Duodenal mucosa (tissue), 2 donors: ENCODE measurements at regions not wholly inside any gene's neighbourhood (a gene's known extent, or its start where the extent isn't known, plus 50 kb on each side); places are given as distances from the start of the nearest gene placed in this dataset.

ENCODE experiments used
- H3K27ac ChIP-seq: one replicate; pipeline ENCODE4 v1.7.0; 2013; ENCODE audit warnings: low read depth, low read length
- H3K27me3 ChIP-seq, 2 donors: one replicate each; pipeline ENCODE4 v1.7.0; 2013; ENCODE audit warnings: low read length in 2 of 2, control low read depth in 1 of 2; ENCODE audit not compliant: insufficient read depth in 2 of 2, control insufficient read depth in 1 of 2
- H3K36me3 ChIP-seq, 2 donors: one replicate each; pipeline ENCODE4 v1.7.0; 2013; ENCODE audit warnings: low read length in 2 of 2, control low read depth in 1 of 2; ENCODE audit not compliant: insufficient read depth in 2 of 2, control insufficient read depth in 1 of 2
- H3K4me1 ChIP-seq, 2 donors: one replicate each; pipeline ENCODE4 v1.7.0; 2013; ENCODE audit warnings: low read length in 2 of 2, control low read depth in 1 of 2; ENCODE audit not compliant: insufficient read depth in 2 of 2, control insufficient read depth in 1 of 2
- H3K4me3 ChIP-seq, 2 donors: one replicate each; pipeline ENCODE4 v1.7.0; 2013; ENCODE audit warnings: low read length in 2 of 2, low read depth in 1 of 2
- H3K9ac ChIP-seq, 2 donors: one replicate each; pipeline ENCODE4 v1.7.0; 2013; ENCODE audit warnings: low read length in 2 of 2, low read depth in 1 of 2
- H3K9me3 ChIP-seq, 2 donors: one replicate each; pipeline ENCODE4 v1.7.0; 2013; ENCODE audit warnings: low read length in 2 of 2, control low read depth in 1 of 2; ENCODE audit not compliant: control insufficient read depth in 1 of 2

- peaks cover 3 to 4% of the 10 kb centered on the region in 2 donors for H3K4me1 ChIP-seq
- H3K9me3 ChIP-seq, result peaks cover 6 to 8% of the 10 kb centered on the region in 2 donors
- H3K36me3 ChIP-seq, result no peaks in the 10 kb centered on the region
- no peak overlapping the region for H3K9ac ChIP-seq
- H3K4me3 ChIP-seq, result no peak overlapping the region
- H3K27ac ChIP-seq, result no peak overlapping the region
- H3K27me3 ChIP-seq, result no peaks in the 10 kb centered on the region
Measured at GRCh38 chr2:236818281-236819045, 248.8 kb downstream of the ACKR3 start.

- no peak overlapping the region for H3K4me3 ChIP-seq
- peaks cover 6 to 8% of the 10 kb centered on the region in 2 donors for H3K9me3 ChIP-seq
- no peak overlapping the region for H3K27ac ChIP-seq
- H3K4me1 ChIP-seq, result peaks cover 13% of the 10 kb centered on the region in 2 donors
- no peaks in the 10 kb centered on the region for H3K36me3 ChIP-seq
- H3K9ac ChIP-seq, result no peak overlapping the region
- H3K27me3 ChIP-seq, result no peaks in the 10 kb centered on the region
Measured at GRCh38 chr2:236819275-236820002, 249.8 kb downstream of the ACKR3 start.

GRCh38 chr2:236820763-236821344 lies 251.2 kb downstream of the ACKR3 start:
- H3K27ac ChIP-seq, result no peak overlapping the region
- peaks cover 22 to 27% of the 10 kb centered on the region in 2 donors for H3K4me1 ChIP-seq
- H3K9me3 ChIP-seq, result peaks cover 6 to 8% of the 10 kb centered on the region in 2 donors
- H3K4me3 ChIP-seq, result no peak overlapping the region
- no peaks in the 10 kb centered on the region for H3K27me3 ChIP-seq
- no peak overlapping the region for H3K9ac ChIP-seq
- H3K36me3 ChIP-seq, result no peaks in the 10 kb centered on the region

GRCh38 chr2:236823041-236823629 lies 253.5 kb downstream of the ACKR3 start:
- Histone ChIP-seq H3K4me3 (peak overlapping the region in 1 of 2 donors; percentile 44), H3K27me3 (no peaks in the 10 kb centered on the region), H3K9me3 (peaks cover 6 to 8% of the 10 kb centered on the region in 2 donors), H3K36me3 (no peaks in the 10 kb centered on the region), H3K27ac (no peak overlapping the region), H3K4me1 (peaks cover 39 to 45% of the 10 kb centered on the region in 2 donors), H3K9ac (peak overlapping the region in 1 of 2 donors; percentile 20)

GRCh38 chr2:236823963-236824362 lies 254.3 kb downstream of the ACKR3 start:
- Histone ChIP-seq H3K9ac (no peak overlapping the region), H3K27me3 (no peaks in the 10 kb centered on the region), H3K4me1 (peaks cover 48 to 53% of the 10 kb centered on the region in 2 donors), H3K36me3 (no peaks in the 10 kb centered on the region), H3K27ac (no peak overlapping the region), H3K4me3 (no peak overlapping the region), H3K9me3 (peaks cover 6 to 8% of the 10 kb centered on the region in 2 donors)

- Histone ChIP-seq H3K27ac (no peak overlapping the region), H3K4me1 (peaks cover 48 to 55% of the 10 kb centered on the region in 2 donors)
Measured at GRCh38 chr2:236824836-236825235, 255.2 kb downstream of the ACKR3 start.

GRCh38 chr2:236825989-236826510 lies 256.4 kb downstream of the ACKR3 start:
- peaks cover 48 to 55% of the 10 kb centered on the region in 2 donors for H3K4me1 ChIP-seq
- no peak overlapping the region for H3K4me3 ChIP-seq
- H3K27me3 ChIP-seq, result no peaks in the 10 kb centered on the region
- peaks cover 6 to 8% of the 10 kb centered on the region in 2 donors for H3K9me3 ChIP-seq
- no peaks in the 10 kb centered on the region for H3K36me3 ChIP-seq
- H3K27ac ChIP-seq, result no peak overlapping the region
- H3K9ac ChIP-seq, result no peak overlapping the region

More at GRCh38 chr2:236824836-236825235, 255.2 kb downstream of the ACKR3 start:
- no peak overlapping the region for H3K4me3 ChIP-seq
- no peaks in the 10 kb centered on the region for H3K36me3 ChIP-seq
- no peak overlapping the region for H3K9ac ChIP-seq
- H3K9me3 ChIP-seq, result peaks cover 6 to 8% of the 10 kb centered on the region in 2 donors
- no peaks in the 10 kb centered on the region for H3K27me3 ChIP-seq

GRCh38 chr2:236826606-236827156 lies 257.1 kb downstream of the ACKR3 start:
- no peaks in the 10 kb centered on the region for H3K27me3 ChIP-seq
- peaks cover 5 to 6% of the 10 kb centered on the region in 2 donors for H3K9me3 ChIP-seq
- peaks cover 48 to 55% of the 10 kb centered on the region in 2 donors for H3K4me1 ChIP-seq
- H3K36me3 ChIP-seq, result no peaks in the 10 kb centered on the region
- H3K9ac ChIP-seq, result no peak overlapping the region
- no peak overlapping the region for H3K27ac ChIP-seq
- no peak overlapping the region for H3K4me3 ChIP-seq

GRCh38 chr2:236827997-236828396 lies 257.7 kb upstream of the COPS8 start:
- H3K9ac ChIP-seq, result no peak overlapping the region
- peaks cover 48 to 55% of the 10 kb centered on the region in 2 donors for H3K4me1 ChIP-seq
- no peaks in the 10 kb centered on the region for H3K36me3 ChIP-seq
- no peaks in the 10 kb centered on the region for H3K9me3 ChIP-seq
- peak overlapping the region in 1 of 2 donors; percentile 37 for H3K4me3 ChIP-seq
- no peak overlapping the region for H3K27ac ChIP-seq
- H3K27me3 ChIP-seq, result no peaks in the 10 kb centered on the region
